Panc1 (cell line): ENCODE measurements at regions not wholly inside any gene's neighbourhood (a gene's known extent, or its start where the extent isn't known, plus 50 kb on each side); places are given as distances from the start of the nearest gene placed in this dataset.

ENCODE experiments used
- ATAC-seq: fragments of 200-7000 bp; cut with Tn5 transposase; 2 replicates; pipeline ENCODE4 v1.9.1; 2020; ENCODE audit warnings: mild to moderate bottlenecking, moderate library complexity
- BruUV-seq: library from RNA; stranded (reverse); fragments of 400-500 nt; replicated peaks from 2 replicates; lab custom pipeline; 2021; lab: Mats Ljungman, UMichigan
- CTCF ChIA-PET: fragments of 300-600 bp; sonication (Branson Sonifier 250); formaldehyde crosslinking; loops from one replicate; lab custom pipeline; 2022; ENCODE audit warnings: antibody characterized with exemption; lab: Charles Lee
- POLR2A ChIA-PET: fragments of 300-600 bp; sonication (Branson Sonifier 250); formaldehyde crosslinking; loops from one replicate; lab custom pipeline; 2022; ENCODE audit warnings: antibody characterized with exemption; lab: Charles Lee
- DNase-seq: peaks from one replicate; pipeline ENCODE4 v3.0.0-alpha.2; 2010; ENCODE audit warnings: low read depth, low spot score
- H3K27ac ChIP-seq: 2 replicates; pipeline ENCODE4 v1.5.1; 2011; ENCODE audit warnings: mild to moderate bottlenecking, low read length, inconsistent platforms
- H3K27me3 ChIP-seq: fragments of 200-500 bp; sonication (Bioruptor generic); 2 replicates; pipeline ENCODE4 v1.6.0; 2014; ENCODE audit warnings: low read length, inconsistent platforms; ENCODE audit not compliant: control insufficient read depth, insufficient read depth
- H3K36me3 ChIP-seq: fragments of 200-500 bp; sonication (Bioruptor generic); 2 replicates; pipeline ENCODE4 v1.5.1; 2014; ENCODE audit warnings: inconsistent platforms, mild to moderate bottlenecking, low read length, moderate library complexity; ENCODE audit not compliant: control insufficient read depth, insufficient read depth
- H3K4me1 ChIP-seq: 2 replicates; pipeline ENCODE4 v1.5.1; 2011; ENCODE audit warnings: inconsistent platforms, mild to moderate bottlenecking, low read length, moderate library complexity; ENCODE audit not compliant: control insufficient read depth, insufficient read depth
- H3K4me3 ChIP-seq, 2 experiments: 2 replicates each; pipeline ENCODE4 v1.5.1; 2011 to 2012; ENCODE audit warnings: low read depth in 2 of 2, low read length in 2 of 2, mild to moderate bottlenecking in 2 of 2, inconsistent platforms in 1 of 2, moderate library complexity in 1 of 2
- H3K9me3 ChIP-seq: fragments of 200-500 bp; sonication (Bioruptor generic); 2 replicates; pipeline ENCODE4 v1.5.1; 2014; ENCODE audit warnings: low read depth, mild to moderate bottlenecking, inconsistent platforms, low read length, moderate library complexity; ENCODE audit not compliant: control insufficient read depth, insufficient read depth
- POLR2AphosphoS5 ChIP-seq: IDR thresholded peaks from 2 replicates; pipeline ENCODE4 v1.6.1; 2012; ENCODE audit warnings: mild to moderate bottlenecking, low read depth, low read length, moderate library complexity
- SIN3A ChIP-seq: IDR thresholded peaks from 2 replicates; pipeline ENCODE4 v1.6.1; 2012; ENCODE audit warnings: low read depth, mild to moderate bottlenecking, low read length, moderate library complexity, borderline replicate concordance; ENCODE audit not compliant: insufficient read depth
- TCF7L2 ChIP-seq: IDR thresholded peaks from 2 replicates; pipeline ENCODE4 v1.6.1; 2011; ENCODE audit warnings: mild to moderate bottlenecking, low read depth, low read length, inconsistent platforms
- in situ Hi-C: cut with HindIII; loops from 2 replicates; pipeline ENCODE4 v1.10.0; 2016; ENCODE audit warnings: low sequenced_read_pairs, low pct_unique_long_range_greater_than_20kb
- intact Hi-C: fragments of 100-400 bp; cut with micrococcal nuclease; formaldehyde crosslinking; loops from one replicate; pipeline ENCODE4 v1.10.0; 2022; ENCODE audit not compliant: unreplicated experiment
- TF ChIP-seq, protein P1 (sequence below): fragments of 450-650 bp; IDR thresholded peaks from 2 replicates; pipeline ENCODE4 v1.5.1; 2017; ENCODE audit warnings: mild to moderate bottlenecking
- TF ChIP-seq, protein P2 (sequence below), 2 experiments: IDR thresholded peaks; 2 replicates each; pipeline ENCODE4 v1.6.1; 2011 to 2012; ENCODE audit warnings: low read depth in 2 of 2, control low read depth in 1 of 2, low read length in 1 of 2, mild to moderate bottlenecking in 1 of 2, moderate library complexity in 1 of 2; ENCODE audit not compliant: insufficient read depth in 1 of 2

DNA sequence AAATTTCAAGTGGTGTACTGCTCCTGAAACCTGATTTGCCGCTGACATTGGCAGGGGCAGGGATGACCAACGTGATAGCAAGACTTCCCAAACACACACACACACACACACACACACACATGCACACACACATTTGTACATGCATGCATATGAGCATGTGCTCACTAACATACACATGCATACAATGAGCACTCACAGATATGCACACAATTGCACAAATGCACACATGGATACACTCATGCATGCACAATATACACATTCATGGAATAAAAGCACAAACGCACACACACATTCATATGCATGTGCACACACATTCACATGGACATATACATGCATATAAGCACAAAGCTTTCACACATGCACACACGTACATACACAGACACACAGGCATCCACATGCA is 181.2 kb upstream of the ZNF618 start:
- Histone ChIP-seq H3K36me3 (no peaks in the 10 kb centered on the region), H3K4me3 (no peak overlapping the region), H3K27ac (no peak overlapping the region), H3K27me3 (no peaks in the 10 kb centered on the region), H3K9me3 (no peaks in the 10 kb centered on the region), H3K4me1 (no peaks in the 10 kb centered on the region)
- DNase-seq (no peak), ATAC-seq (no peak)
- no TSS peak for BruUV-seq
- intact Hi-C loops (no loop called here), in situ Hi-C loops (no loop called here)
- TF ChIP-seq SIN3A, result no peak
- TF ChIP-seq, protein P1, sequence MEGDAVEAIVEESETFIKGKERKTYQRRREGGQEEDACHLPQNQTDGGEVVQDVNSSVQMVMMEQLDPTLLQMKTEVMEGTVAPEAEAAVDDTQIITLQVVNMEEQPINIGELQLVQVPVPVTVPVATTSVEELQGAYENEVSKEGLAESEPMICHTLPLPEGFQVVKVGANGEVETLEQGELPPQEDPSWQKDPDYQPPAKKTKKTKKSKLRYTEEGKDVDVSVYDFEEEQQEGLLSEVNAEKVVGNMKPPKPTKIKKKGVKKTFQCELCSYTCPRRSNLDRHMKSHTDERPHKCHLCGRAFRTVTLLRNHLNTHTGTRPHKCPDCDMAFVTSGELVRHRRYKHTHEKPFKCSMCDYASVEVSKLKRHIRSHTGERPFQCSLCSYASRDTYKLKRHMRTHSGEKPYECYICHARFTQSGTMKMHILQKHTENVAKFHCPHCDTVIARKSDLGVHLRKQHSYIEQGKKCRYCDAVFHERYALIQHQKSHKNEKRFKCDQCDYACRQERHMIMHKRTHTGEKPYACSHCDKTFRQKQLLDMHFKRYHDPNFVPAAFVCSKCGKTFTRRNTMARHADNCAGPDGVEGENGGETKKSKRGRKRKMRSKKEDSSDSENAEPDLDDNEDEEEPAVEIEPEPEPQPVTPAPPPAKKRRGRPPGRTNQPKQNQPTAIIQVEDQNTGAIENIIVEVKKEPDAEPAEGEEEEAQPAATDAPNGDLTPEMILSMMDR, result no peak
- no peak for TF ChIP-seq TCF7L2
- TF ChIP-seq, protein P2, sequence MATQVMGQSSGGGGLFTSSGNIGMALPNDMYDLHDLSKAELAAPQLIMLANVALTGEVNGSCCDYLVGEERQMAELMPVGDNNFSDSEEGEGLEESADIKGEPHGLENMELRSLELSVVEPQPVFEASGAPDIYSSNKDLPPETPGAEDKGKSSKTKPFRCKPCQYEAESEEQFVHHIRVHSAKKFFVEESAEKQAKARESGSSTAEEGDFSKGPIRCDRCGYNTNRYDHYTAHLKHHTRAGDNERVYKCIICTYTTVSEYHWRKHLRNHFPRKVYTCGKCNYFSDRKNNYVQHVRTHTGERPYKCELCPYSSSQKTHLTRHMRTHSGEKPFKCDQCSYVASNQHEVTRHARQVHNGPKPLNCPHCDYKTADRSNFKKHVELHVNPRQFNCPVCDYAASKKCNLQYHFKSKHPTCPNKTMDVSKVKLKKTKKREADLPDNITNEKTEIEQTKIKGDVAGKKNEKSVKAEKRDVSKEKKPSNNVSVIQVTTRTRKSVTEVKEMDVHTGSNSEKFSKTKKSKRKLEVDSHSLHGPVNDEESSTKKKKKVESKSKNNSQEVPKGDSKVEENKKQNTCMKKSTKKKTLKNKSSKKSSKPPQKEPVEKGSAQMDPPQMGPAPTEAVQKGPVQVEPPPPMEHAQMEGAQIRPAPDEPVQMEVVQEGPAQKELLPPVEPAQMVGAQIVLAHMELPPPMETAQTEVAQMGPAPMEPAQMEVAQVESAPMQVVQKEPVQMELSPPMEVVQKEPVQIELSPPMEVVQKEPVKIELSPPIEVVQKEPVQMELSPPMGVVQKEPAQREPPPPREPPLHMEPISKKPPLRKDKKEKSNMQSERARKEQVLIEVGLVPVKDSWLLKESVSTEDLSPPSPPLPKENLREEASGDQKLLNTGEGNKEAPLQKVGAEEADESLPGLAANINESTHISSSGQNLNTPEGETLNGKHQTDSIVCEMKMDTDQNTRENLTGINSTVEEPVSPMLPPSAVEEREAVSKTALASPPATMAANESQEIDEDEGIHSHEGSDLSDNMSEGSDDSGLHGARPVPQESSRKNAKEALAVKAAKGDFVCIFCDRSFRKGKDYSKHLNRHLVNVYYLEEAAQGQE (IDR thresholded peaks at IDR 0.05; ENCODE audit: insufficient read depth in 1 of 2, low read depth in 2 of 2, low read length in 1 of 2), result no peak
- no peak for TF ChIP-seq POLR2AphosphoS5
- POLR2A ChIA-PET, result no interaction called here
- CTCF ChIA-PET, result no interaction called here

DNA sequence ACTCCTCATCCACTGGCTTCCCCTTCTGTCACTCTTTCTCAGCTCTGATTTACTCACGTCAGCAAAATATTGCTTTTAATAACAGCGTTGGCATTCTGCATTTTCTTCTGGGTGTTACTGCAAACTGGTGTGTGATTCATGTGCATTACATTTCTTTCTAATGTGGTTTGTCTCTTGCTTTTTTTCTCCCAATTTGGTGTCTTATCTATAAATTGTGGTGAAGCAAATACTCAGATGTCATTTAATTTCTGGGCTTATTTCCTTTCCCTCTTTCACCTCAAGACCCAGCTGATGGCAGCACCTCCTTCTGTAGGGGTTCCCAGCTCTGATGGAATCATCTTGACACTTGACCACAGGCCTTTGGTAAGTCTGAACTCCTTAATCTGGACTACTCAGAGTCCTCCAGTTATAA is 180.7 kb upstream of the ZNF618 start:
- Histone ChIP-seq H3K4me3 (no peak overlapping the region), H3K36me3 (no peaks in the 10 kb centered on the region), H3K27me3 (no peaks in the 10 kb centered on the region), H3K27ac (no peak overlapping the region), H3K4me1 (no peaks in the 10 kb centered on the region), H3K9me3 (no peaks in the 10 kb centered on the region)
- intact Hi-C loops, result no loop called here
- no peak for DNase-seq
- BruUV-seq, result no TSS peak
- ATAC-seq, result no peak
- in situ Hi-C loops, result no loop called here
- CTCF ChIA-PET, result no interaction called here
- TF ChIP-seq, protein P2 (IDR thresholded peaks at IDR 0.05; ENCODE audit: insufficient read depth in 1 of 2, low read depth in 2 of 2, low read length in 1 of 2), result no peak
- TF ChIP-seq POLR2AphosphoS5 (no peak), SIN3A (no peak), TCF7L2 (no peak)
- TF ChIP-seq, protein P1, result no peak
- POLR2A ChIA-PET, result no interaction called here
